CD4-positive, alpha-beta memory T cell (primary cell): ENCODE measurements at regions not wholly inside any gene's neighbourhood (a gene's known extent, or its start where the extent isn't known, plus 50 kb on each side); places are given as distances from the start of the nearest gene placed in this dataset.
A peak's percentile ranks its signal among the peaks of the same experiment; 100 is the strongest.
"Not testable (repeated sequence)": the region's sequence is repeated elsewhere in the genome, so short reads cannot be mapped to it uniquely, and the experiment has no call there.

Experiments
- CTCF ChIA-PET: fragments of 350-600 bp; sonication (Branson Sonifier 250); formaldehyde crosslinking; loops from one replicate; lab custom pipeline; 2021; ENCODE audit warnings: inconsistent platforms; ENCODE audit not compliant: partially characterized antibody; lab: Charles Lee
- POLR2A ChIA-PET: fragments of 350-600 bp; sonication (Branson Sonifier 250); formaldehyde crosslinking; loops from one replicate; lab custom pipeline; 2021; ENCODE audit not compliant: partially characterized antibody; lab: Charles Lee
- DNase-seq, 5 donors: peaks; one replicate each; pipeline versions ENCODE4 v3.0.0 to v3.0.0-alpha.2; 2020 to 2022; ENCODE audit warnings: mixed read lengths in 1 of 5
- H3K27ac ChIP-seq: one replicate; pipeline ENCODE4 v1.7.0; 2013; ENCODE audit warnings: low read depth, low read length
- H3K27me3 ChIP-seq: 2 replicates; pipeline ENCODE4 v1.7.0; 2013; ENCODE audit warnings: mild to moderate bottlenecking, low read length, moderate library complexity; ENCODE audit not compliant: insufficient read depth
- H3K36me3 ChIP-seq: 2 replicates; pipeline ENCODE4 v1.7.0; 2013; ENCODE audit warnings: mild to moderate bottlenecking, low read length, moderate library complexity; ENCODE audit not compliant: insufficient read depth
- H3K4me1 ChIP-seq: 2 replicates; pipeline ENCODE4 v1.7.0; 2013; ENCODE audit warnings: mild to moderate bottlenecking, low read length, moderate library complexity; ENCODE audit not compliant: insufficient read depth
- H3K4me3 ChIP-seq, 2 donors: one replicate each; pipeline ENCODE4 v1.7.0; 2013; ENCODE audit warnings: low read length in 2 of 2, mild to moderate bottlenecking in 1 of 2
- H3K9me3 ChIP-seq, 2 donors: one replicate each; pipeline ENCODE4 v1.7.0; 2013; ENCODE audit warnings: low read length in 2 of 2, control low read depth in 1 of 2; ENCODE audit not compliant: control insufficient read depth in 1 of 2
- H3K27ac Mint-ChIP-seq, 7 donors: one replicate each; pipeline ENCODE4 v1.8.0; 2020 to 2021; ENCODE audit warnings: mixed read lengths in 7 of 7, mild to moderate bottlenecking in 6 of 7, inconsistent platforms in 3 of 7, moderate library complexity in 3 of 7
- H3K27me3 Mint-ChIP-seq, 2 donors: one replicate each; pipeline ENCODE4 v1.8.0; 2020 to 2021; ENCODE audit warnings: mixed read lengths in 2 of 2
- H3K36me3 Mint-ChIP-seq, 2 donors: one replicate each; pipeline ENCODE4 v1.8.0; 2020 to 2021; ENCODE audit warnings: mixed read lengths in 2 of 2, inconsistent platforms in 1 of 2, mild to moderate bottlenecking in 1 of 2
- H3K4me1 Mint-ChIP-seq, 4 donors: one replicate each; pipeline ENCODE4 v1.8.0; 2020 to 2021; ENCODE audit warnings: mixed read lengths in 4 of 4, mild to moderate bottlenecking in 1 of 4
- H3K4me3 Mint-ChIP-seq, 8 donors: one replicate each; pipeline ENCODE4 v1.8.0; 2020 to 2021; ENCODE audit warnings: mixed read lengths in 8 of 8, mild to moderate bottlenecking in 7 of 8, moderate library complexity in 6 of 8, inconsistent platforms in 3 of 8
- H3K9me3 Mint-ChIP-seq, 8 donors: one replicate each; pipeline ENCODE4 v1.8.0; 2020 to 2021; ENCODE audit warnings: mixed read lengths in 8 of 8, mild to moderate bottlenecking in 5 of 8, inconsistent platforms in 3 of 8, moderate library complexity in 1 of 8
- intact Hi-C: fragments of 100-400 bp; cut with micrococcal nuclease; formaldehyde crosslinking; loops from one replicate; pipeline ENCODE4 v1.15.1; 2023

DNA sequence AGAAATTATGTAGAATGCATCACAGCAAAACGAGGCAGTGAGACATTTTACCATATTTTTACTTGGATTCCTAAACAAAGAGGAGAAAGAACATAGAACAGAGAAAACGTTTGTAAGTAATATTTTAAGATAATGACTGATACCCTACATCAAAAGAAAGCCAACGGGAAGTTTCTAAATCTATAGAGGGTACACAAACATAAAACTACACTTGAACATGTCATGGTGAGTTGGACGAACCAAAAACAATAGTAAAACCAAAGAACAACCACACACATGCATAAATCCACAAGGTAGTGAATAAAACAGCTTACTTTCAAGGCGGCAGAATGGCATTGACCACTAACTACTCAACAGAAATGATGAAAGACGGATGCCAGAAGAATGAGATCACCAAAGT is 209.7 kb upstream of the NOTCH2NLA start:
- H3K27ac ChIP-seq, POLR2A ChIA-PET, H3K27ac Mint-ChIP-seq, H3K4me1 Mint-ChIP-seq, H3K4me1 ChIP-seq, H3K4me3 ChIP-seq, intact Hi-C loops, H3K4me3 Mint-ChIP-seq, H3K36me3 Mint-ChIP-seq, CTCF ChIA-PET, H3K9me3 Mint-ChIP-seq, H3K27me3 ChIP-seq, H3K9me3 ChIP-seq, H3K27me3 Mint-ChIP-seq, H3K36me3 ChIP-seq, DNase-seq: not testable (repeated sequence)

DNA sequence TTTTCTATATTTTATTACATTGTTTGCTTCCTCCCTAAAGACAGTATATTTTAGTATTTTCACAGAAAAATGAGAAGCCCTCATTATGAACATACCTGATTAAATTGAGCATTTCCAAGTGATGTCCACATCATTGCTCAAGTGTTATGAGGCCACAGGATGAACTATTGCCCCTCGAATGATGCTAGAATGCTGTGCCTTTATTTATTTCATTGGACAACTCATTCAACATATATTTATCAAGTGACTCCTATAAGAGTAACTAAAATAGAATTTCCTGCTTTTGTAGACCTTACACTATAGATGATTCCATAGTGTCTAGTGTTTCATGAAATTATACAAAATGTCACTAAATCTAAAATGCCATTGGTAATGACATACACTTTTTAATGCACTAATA is 187.8 kb upstream of the NOTCH2NLA start:
- H3K4me3 ChIP-seq, POLR2A ChIA-PET, H3K27ac ChIP-seq, CTCF ChIA-PET, H3K36me3 Mint-ChIP-seq, H3K9me3 Mint-ChIP-seq, intact Hi-C loops, H3K9me3 ChIP-seq, H3K4me3 Mint-ChIP-seq, H3K27me3 ChIP-seq, H3K4me1 ChIP-seq, H3K27me3 Mint-ChIP-seq, DNase-seq, H3K36me3 ChIP-seq, H3K27ac Mint-ChIP-seq: not testable (repeated sequence)
- H3K4me1 Mint-ChIP-seq: peaks cover 5 to 14% (median 10%) of the 10 kb centered on the region in 4 donors

DNA sequence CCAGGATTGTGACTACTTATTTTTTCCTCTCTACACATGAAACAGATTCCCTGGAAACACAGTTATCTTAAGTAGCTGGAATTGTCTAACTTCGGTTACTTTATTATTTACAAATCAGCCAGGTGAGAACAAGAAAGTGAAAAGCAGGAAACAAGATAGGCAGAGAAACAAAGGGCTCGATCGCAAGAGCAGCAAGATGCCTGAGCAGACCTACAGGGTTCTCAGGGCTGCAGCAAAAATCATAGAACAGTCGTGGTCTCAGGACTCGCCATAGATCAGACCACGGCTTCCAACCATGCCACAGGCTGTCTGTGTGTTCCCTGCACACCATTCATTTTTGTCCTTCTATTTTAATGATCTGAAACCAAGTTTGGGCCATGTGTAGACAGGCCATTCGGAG is 186.2 kb upstream of the NOTCH2NLA start:
- H3K27ac ChIP-seq, H3K4me3 ChIP-seq, H3K9me3 ChIP-seq, CTCF ChIA-PET, H3K27me3 Mint-ChIP-seq, POLR2A ChIA-PET, intact Hi-C loops, H3K9me3 Mint-ChIP-seq, H3K36me3 Mint-ChIP-seq, H3K4me1 ChIP-seq, H3K27me3 ChIP-seq, DNase-seq, H3K36me3 ChIP-seq: not testable (repeated sequence)
- H3K4me1 Mint-ChIP-seq: peaks cover 7 to 16% (median 11%) of the 10 kb centered on the region in 4 donors
- peak overlapping the region; percentile 82 to 96 (median 94) for H3K27ac Mint-ChIP-seq
- peak overlapping the region in 7 of 8 donors; percentile 41 to 77 (median 62) for H3K4me3 Mint-ChIP-seq

DNA sequence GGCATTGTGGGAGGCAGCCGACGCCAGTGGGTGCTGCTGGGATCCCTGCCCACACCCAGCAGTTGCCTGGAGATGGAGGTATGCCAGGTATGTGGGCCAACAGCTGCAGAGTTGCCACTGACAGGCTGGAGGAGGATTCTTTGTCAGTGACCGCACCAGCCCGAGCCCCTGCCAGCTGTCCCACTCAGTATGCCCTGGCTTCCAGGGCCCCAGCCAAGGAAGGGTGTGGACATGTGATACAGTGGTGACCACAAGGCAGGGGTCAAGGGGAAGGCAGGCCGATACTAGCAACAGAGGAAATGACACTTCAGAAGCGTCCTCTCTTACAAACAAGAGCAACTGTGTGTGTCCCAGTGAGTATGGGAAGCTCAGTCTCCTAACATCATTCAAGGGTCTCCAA is 185.1 kb upstream of the NOTCH2NLA start:
- peaks cover 8 to 20% (median 14%) of the 10 kb centered on the region in 4 donors for H3K4me1 Mint-ChIP-seq
- CTCF ChIA-PET, H3K9me3 ChIP-seq, H3K36me3 Mint-ChIP-seq, H3K4me3 ChIP-seq, H3K36me3 ChIP-seq, H3K27me3 Mint-ChIP-seq, H3K9me3 Mint-ChIP-seq, POLR2A ChIA-PET, H3K27me3 ChIP-seq, intact Hi-C loops, H3K4me1 ChIP-seq: not testable (repeated sequence)
- H3K27ac Mint-ChIP-seq: peak overlapping the region in 5 of 7 donors; percentile 62 to 83 (median 77)
- H3K4me3 Mint-ChIP-seq: peak overlapping the region; percentile 74 to 81 (median 76)
- H3K27ac ChIP-seq: peak overlapping the region; percentile 35
- DNase-seq: peak in 2 of 5 donors; percentile 4 to 15

DNA sequence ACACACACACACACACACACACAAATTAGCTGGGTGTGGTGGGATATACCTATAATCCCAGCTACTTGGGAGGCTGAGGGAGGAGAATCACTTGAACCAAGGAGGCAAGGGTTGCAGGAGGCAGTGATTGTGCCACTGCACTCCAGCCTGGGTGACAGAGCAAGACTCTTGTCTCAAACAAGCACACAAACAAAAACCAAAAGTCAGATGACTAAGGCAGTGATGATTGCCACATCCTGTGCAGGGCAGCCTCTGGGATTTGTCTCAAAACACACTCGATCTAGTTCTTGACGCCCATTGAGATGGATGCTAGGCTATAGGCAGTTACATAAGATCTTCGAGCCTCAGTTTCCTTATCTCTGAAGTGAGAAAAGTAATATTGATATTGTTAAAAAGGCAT is 183.1 kb upstream of the NOTCH2NLA start:
- H3K27ac ChIP-seq, POLR2A ChIA-PET, H3K4me3 ChIP-seq, intact Hi-C loops, H3K9me3 ChIP-seq, H3K27me3 Mint-ChIP-seq, H3K9me3 Mint-ChIP-seq, CTCF ChIA-PET, H3K36me3 ChIP-seq, H3K27me3 ChIP-seq, H3K4me1 ChIP-seq, H3K36me3 Mint-ChIP-seq: not testable (repeated sequence)
- peak overlapping the region; percentile 88 to 98 (median 96) for H3K27ac Mint-ChIP-seq
- peaks cover 8 to 20% (median 14%) of the 10 kb centered on the region in 4 donors for H3K4me1 Mint-ChIP-seq
- DNase-seq: peak; percentile 66 to 77 (median 74)
- peak overlapping the region; percentile 61 to 86 (median 81) for H3K4me3 Mint-ChIP-seq

DNA sequence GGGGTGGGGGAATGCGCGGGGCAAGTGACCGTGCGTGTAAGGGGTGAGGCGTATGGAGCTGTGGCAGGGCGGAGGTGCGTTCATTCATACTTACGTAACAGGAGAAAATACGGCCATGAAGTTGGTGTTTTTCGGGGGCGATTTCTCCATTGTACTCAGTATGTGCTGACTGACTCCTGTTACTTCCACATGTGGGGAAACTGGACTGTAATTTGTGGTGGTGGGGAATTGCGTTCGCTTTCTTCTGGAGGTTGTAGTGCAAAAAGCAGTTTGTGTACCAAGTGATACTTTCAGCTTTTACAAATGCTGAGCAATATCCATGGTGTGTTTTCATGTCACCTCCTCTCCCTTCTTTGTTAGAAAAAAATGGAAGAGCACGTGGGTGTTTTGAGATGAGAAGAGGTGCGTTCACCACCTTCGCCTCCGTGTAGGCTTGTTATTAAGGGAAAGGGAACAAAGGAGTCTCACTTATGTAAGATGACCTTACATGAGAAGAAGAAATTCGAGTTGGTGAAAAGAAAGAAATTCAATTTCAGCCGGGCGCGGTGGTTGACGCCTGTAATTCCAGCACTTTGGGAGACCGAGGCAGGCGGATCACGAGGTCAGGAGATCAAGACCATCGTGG is 181.1 kb upstream of the NOTCH2NLA start:
- H3K4me1 ChIP-seq, POLR2A ChIA-PET, H3K27me3 ChIP-seq, H3K36me3 Mint-ChIP-seq, H3K36me3 ChIP-seq, H3K9me3 Mint-ChIP-seq, H3K9me3 ChIP-seq, H3K4me3 ChIP-seq, intact Hi-C loops, H3K27me3 Mint-ChIP-seq, CTCF ChIA-PET: not testable (repeated sequence)
- peak; percentile 19 to 67 (median 38) for DNase-seq
- H3K27ac ChIP-seq: peak overlapping the region; percentile 21
- Mint-ChIP-seq H3K4me1 (peaks cover 5 to 15% (median 9%) of the 10 kb centered on the region in 4 donors), H3K27ac (peak overlapping the region; percentile 87 to 95 (median 90)), H3K4me3 (peak overlapping the region; percentile 65 to 82 (median 72))

DNA sequence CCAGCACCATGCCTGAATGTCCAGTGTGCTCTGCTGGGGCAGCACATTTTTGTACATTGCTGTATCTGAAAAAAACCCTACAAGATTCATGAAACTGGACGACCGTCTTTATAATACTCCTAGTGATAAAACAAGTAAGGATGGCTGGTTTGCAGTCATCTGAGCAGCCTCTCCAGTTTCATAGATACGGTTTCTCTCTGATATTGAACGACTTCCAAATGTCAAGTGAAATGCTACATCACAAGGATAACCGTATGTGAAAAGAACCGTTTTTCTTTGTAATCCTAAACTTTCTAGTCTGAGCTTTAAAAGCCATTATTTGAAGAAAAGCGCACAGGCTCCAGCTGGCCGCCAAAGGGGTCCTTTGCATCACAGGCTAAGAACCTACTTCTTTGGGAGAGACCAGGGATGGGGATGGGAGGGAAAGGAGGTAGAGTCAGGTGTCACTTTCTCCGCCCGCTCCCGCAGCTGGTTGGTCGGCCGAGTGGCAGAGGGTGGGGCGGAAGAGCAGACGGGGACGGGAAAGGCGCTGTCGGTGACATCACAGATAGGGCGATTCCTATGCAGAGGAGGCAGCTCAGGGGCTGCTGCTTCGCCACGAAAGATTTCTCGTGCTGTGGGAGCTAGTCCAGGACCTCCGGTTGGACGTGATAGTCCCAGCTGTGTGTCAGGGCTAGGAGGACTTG is 180.4 kb upstream of the NOTCH2NLA start:
- H3K4me3 ChIP-seq, H3K27me3 ChIP-seq, CTCF ChIA-PET, H3K36me3 ChIP-seq, H3K4me1 ChIP-seq, H3K27me3 Mint-ChIP-seq, H3K36me3 Mint-ChIP-seq, H3K9me3 Mint-ChIP-seq, intact Hi-C loops, H3K9me3 ChIP-seq, POLR2A ChIA-PET: not testable (repeated sequence)
- Mint-ChIP-seq H3K27ac (peak overlapping the region in 4 of 7 donors; percentile 88 to 95 (median 92)), H3K4me3 (peak overlapping the region in 2 of 8 donors; percentile 71 to 82), H3K4me1 (peaks cover 5 to 15% (median 9%) of the 10 kb centered on the region in 4 donors)
- DNase-seq: peak in 3 of 5 donors; percentile 17 to 42 (median 20)
- peak overlapping the region; percentile 21 for H3K27ac ChIP-seq
